ENCODE measurements at regions not wholly inside any gene's neighbourhood (a gene's known extent, or its start where the extent isn't known, plus 50 kb on each side); places are given as distances from the start of the nearest gene placed in this dataset.

- no peak overlapping the region for H3K4me3 ChIP-seq (ENCODE audit: low read depth, low read length)
- no peak for TF ChIP-seq CTCF (IDR thresholded peaks at IDR 0.05; ENCODE audit: insufficient read depth, low read length)
- DNase-seq (ENCODE audit: low read depth), result no peak
Measured at GRCh38 chr11:19357943-19358342, 117.2 kb upstream of the E2F8 start.

GRCh38 chr11:19355601-19356000 lies 114.9 kb upstream of the E2F8 start:
- TF ChIP-seq CTCF (IDR thresholded peaks at IDR 0.05; ENCODE audit: insufficient read depth, low read length), result no peak
- H3K4me3 ChIP-seq (ENCODE audit: low read depth, low read length), result no peak overlapping the region
- peak; percentile 68 for DNase-seq (ENCODE audit: low read depth)

- H3K4me3 ChIP-seq (ENCODE audit: low read depth, low read length), result no peak overlapping the region
- peak; percentile 40 for DNase-seq (ENCODE audit: low read depth)
- TF ChIP-seq CTCF (IDR thresholded peaks at IDR 0.05; ENCODE audit: insufficient read depth, low read length), result no peak
Measured at GRCh38 chr11:19353287-19353850, 112.6 kb upstream of the E2F8 start.

GRCh38 chr11:19352771-19353160 lies 112.0 kb upstream of the E2F8 start:
- DNase-seq (ENCODE audit: low read depth), result no peak
- TF ChIP-seq CTCF (IDR thresholded peaks at IDR 0.05; ENCODE audit: insufficient read depth, low read length), result no peak
- H3K4me3 ChIP-seq (ENCODE audit: low read depth, low read length), result no peak overlapping the region

GRCh38 chr11:19352072-19352770 lies 111.5 kb upstream of the E2F8 start:
- no peak for DNase-seq (ENCODE audit: low read depth)
- no peak for TF ChIP-seq CTCF (IDR thresholded peaks at IDR 0.05; ENCODE audit: insufficient read depth, low read length)
- no peak overlapping the region for H3K4me3 ChIP-seq (ENCODE audit: low read depth, low read length)

GRCh38 chr11:19351426-19351825 lies 110.7 kb upstream of the E2F8 start:
- TF ChIP-seq CTCF (IDR thresholded peaks at IDR 0.05; ENCODE audit: insufficient read depth, low read length), result no peak
- H3K4me3 ChIP-seq (ENCODE audit: low read depth, low read length), result no peak overlapping the region
- DNase-seq (ENCODE audit: low read depth), result no peak

- no peak for DNase-seq (ENCODE audit: low read depth)
- H3K4me3 ChIP-seq (ENCODE audit: low read depth, low read length), result no peak overlapping the region
- TF ChIP-seq CTCF (IDR thresholded peaks at IDR 0.05; ENCODE audit: insufficient read depth, low read length), result no peak
Measured at GRCh38 chr11:19350160-19350559, 109.4 kb upstream of the E2F8 start.
